22Rv1 (cell line): ENCODE measurements at regions not wholly inside any gene's neighbourhood (a gene's known extent, or its start where the extent isn't known, plus 50 kb on each side); places are given as distances from the start of the nearest gene placed in this dataset.

ENCODE experiments used
- ZFX ChIP-seq: fragments of 450-650 bp; IDR thresholded peaks from 2 replicates; pipeline ENCODE4 v1.6.1; 2017; ENCODE audit warnings: antibody characterized with exemption, borderline replicate concordance
- TF ChIP-seq, protein P1 (sequence below): fragments of 450-650 bp; IDR thresholded peaks from 2 replicates; pipeline ENCODE4 v1.5.1; 2017; ENCODE audit warnings: mild to moderate bottlenecking

DNA sequence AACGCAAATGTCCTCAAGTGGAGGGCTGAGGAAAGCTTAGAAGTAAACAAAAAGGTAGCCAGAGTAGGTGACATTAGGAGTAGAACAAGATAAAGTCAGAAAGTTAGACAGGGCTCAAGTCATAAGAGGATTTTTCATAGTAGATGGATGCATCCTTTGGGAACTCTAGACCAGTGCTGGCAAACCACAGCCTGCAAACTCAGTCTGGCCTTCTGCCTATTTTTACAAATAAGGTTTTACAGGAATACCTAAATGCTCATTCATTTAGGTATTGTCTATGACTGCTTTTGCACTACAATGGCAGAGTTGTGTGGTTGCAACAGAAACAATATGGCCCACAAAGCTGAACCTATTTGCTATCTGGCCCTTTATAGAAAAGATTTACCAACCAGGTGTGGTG is 116.0 kb upstream of the HMHB1 start:
- TF ChIP-seq, protein P1, sequence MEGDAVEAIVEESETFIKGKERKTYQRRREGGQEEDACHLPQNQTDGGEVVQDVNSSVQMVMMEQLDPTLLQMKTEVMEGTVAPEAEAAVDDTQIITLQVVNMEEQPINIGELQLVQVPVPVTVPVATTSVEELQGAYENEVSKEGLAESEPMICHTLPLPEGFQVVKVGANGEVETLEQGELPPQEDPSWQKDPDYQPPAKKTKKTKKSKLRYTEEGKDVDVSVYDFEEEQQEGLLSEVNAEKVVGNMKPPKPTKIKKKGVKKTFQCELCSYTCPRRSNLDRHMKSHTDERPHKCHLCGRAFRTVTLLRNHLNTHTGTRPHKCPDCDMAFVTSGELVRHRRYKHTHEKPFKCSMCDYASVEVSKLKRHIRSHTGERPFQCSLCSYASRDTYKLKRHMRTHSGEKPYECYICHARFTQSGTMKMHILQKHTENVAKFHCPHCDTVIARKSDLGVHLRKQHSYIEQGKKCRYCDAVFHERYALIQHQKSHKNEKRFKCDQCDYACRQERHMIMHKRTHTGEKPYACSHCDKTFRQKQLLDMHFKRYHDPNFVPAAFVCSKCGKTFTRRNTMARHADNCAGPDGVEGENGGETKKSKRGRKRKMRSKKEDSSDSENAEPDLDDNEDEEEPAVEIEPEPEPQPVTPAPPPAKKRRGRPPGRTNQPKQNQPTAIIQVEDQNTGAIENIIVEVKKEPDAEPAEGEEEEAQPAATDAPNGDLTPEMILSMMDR = no peak
- no peak for TF ChIP-seq ZFX
